Esophagus (tissue), 2 donors: ENCODE measurements at regions not wholly inside any gene's neighbourhood (a gene's known extent, or its start where the extent isn't known, plus 50 kb on each side); places are given as distances from the start of the nearest gene placed in this dataset.
"Not testable (repeated sequence)": the region's sequence is repeated elsewhere in the genome, so short reads cannot be mapped to it uniquely, and the experiment has no call there.

Source experiments
- H3K27ac ChIP-seq, 2 donors: one replicate each; pipeline ENCODE4 v1.5.1; 2013; ENCODE audit warnings: low read depth in 2 of 2, mild to moderate bottlenecking in 2 of 2, inconsistent platforms in 1 of 2, low read length in 1 of 2, moderate library complexity in 1 of 2
- H3K27me3 ChIP-seq, 2 donors: one replicate each; pipeline ENCODE4 v1.6.1; 2013; ENCODE audit warnings: low read length in 2 of 2, control low read depth in 1 of 2, mild to moderate bottlenecking in 1 of 2; ENCODE audit not compliant: insufficient read depth in 2 of 2, control insufficient read depth in 1 of 2
- H3K36me3 ChIP-seq, 2 donors: one replicate each; pipeline ENCODE4 v1.6.1; 2013; ENCODE audit warnings: low read length in 1 of 2; ENCODE audit not compliant: control insufficient read depth in 2 of 2, insufficient read depth in 2 of 2
- H3K4me1 ChIP-seq, 2 donors: one replicate each; pipeline ENCODE4 v1.6.1; 2013; ENCODE audit warnings: low read length in 1 of 2; ENCODE audit not compliant: control insufficient read depth in 2 of 2, insufficient read depth in 2 of 2
- H3K4me3 ChIP-seq, 2 donors: one replicate each; pipeline ENCODE4 v1.5.1; 2013; ENCODE audit warnings: low read length in 2 of 2, mild to moderate bottlenecking in 2 of 2, low read depth in 1 of 2, moderate library complexity in 1 of 2
- H3K9me3 ChIP-seq, 2 donors: one replicate each; pipeline ENCODE4 v1.6.1; 2013; ENCODE audit warnings: mild to moderate bottlenecking in 2 of 2, low read depth in 1 of 2, low read length in 1 of 2, moderate library complexity in 1 of 2; ENCODE audit not compliant: control insufficient read depth in 2 of 2, insufficient read depth in 1 of 2
- WGBS, 2 donors: extraction: QIAGEN DNeasy Blood & Tissue Kit; methylation state at CpG; one replicate each; pipeline ENCODE4 v1.1.7; 2013; 5-methylcytosine and 5-hydroxymethylcytosine counted together
- donor health status: healthy with polysubstance abuse.
- donor health status: Bipolar disorder and iron deficiency.

GRCh38 chr6:141981190-141981589 is 151.5 kb upstream of the GJE1 start:
- H3K4me1 ChIP-seq = no peaks in the 10 kb centered on the region
- H3K27ac ChIP-seq = no peak overlapping the region
- no peaks in the 10 kb centered on the region for H3K36me3 ChIP-seq
- H3K4me3 ChIP-seq = no peak overlapping the region
- no peaks in the 10 kb centered on the region for H3K9me3 ChIP-seq
- no peaks in the 10 kb centered on the region for H3K27me3 ChIP-seq

- Histone ChIP-seq H3K36me3 (no peaks in the 10 kb centered on the region), H3K27me3 (no peaks in the 10 kb centered on the region), H3K9me3 (no peaks in the 10 kb centered on the region), H3K4me3 (no peak overlapping the region), H3K27ac (no peak overlapping the region), H3K4me1 (no peaks in the 10 kb centered on the region)
- 77 to 79% methylated on average over 2 of the region's 2 CpGs for WGBS, 2 donors
Observed at GRCh38 chr6:141977782-141978181, 154.9 kb upstream of the GJE1 start.

GRCh38 chr6:141976994-141977393 is 155.7 kb upstream of the GJE1 start:
- no peaks in the 10 kb centered on the region for H3K9me3 ChIP-seq
- no peaks in the 10 kb centered on the region for H3K27me3 ChIP-seq
- H3K4me3 ChIP-seq = no peak overlapping the region
- H3K36me3 ChIP-seq = no peaks in the 10 kb centered on the region
- WGBS, 2 donors = 33 to 38% methylated on average over 1 of the region's 1 CpG
- no peaks in the 10 kb centered on the region for H3K4me1 ChIP-seq
- H3K27ac ChIP-seq = no peak overlapping the region

- not testable (repeated sequence) for H3K9me3 ChIP-seq, H3K4me1 ChIP-seq
- 75 to 82% methylated on average over 19 of the region's 19 CpGs for WGBS, 2 donors
Observed at GRCh38 chr6:141969768-141970415, 162.8 kb upstream of the GJE1 start.

GRCh38 chr6:141969201-141969600 is 163.5 kb upstream of the GJE1 start:
- Histone ChIP-seq H3K9me3 (no peaks in the 10 kb centered on the region), H3K4me1 (no peaks in the 10 kb centered on the region), H3K4me3 (no peak overlapping the region), H3K27ac (no peak overlapping the region), H3K36me3 (no peaks in the 10 kb centered on the region), H3K27me3 (no peaks in the 10 kb centered on the region)
- WGBS, 2 donors = 89 to 91% methylated on average over 7 of the region's 7 CpGs

More at GRCh38 chr6:141969768-141970415, 162.8 kb upstream of the GJE1 start:
- H3K4me3 ChIP-seq, H3K27me3 ChIP-seq, H3K27ac ChIP-seq, H3K36me3 ChIP-seq: not testable (repeated sequence)

GRCh38 chr6:141968632-141969031 is 164.1 kb upstream of the GJE1 start:
- no peak overlapping the region for H3K4me3 ChIP-seq
- no peaks in the 10 kb centered on the region for H3K36me3 ChIP-seq
- H3K27ac ChIP-seq = no peak overlapping the region
- no peaks in the 10 kb centered on the region for H3K4me1 ChIP-seq
- H3K27me3 ChIP-seq = no peaks in the 10 kb centered on the region
- no peaks in the 10 kb centered on the region for H3K9me3 ChIP-seq
- 76 to 82% methylated on average over 3 of the region's 3 CpGs for WGBS, 2 donors

GRCh38 chr6:141965016-141965545 is 167.6 kb upstream of the GJE1 start:
- no peaks in the 10 kb centered on the region for H3K9me3 ChIP-seq
- no peaks in the 10 kb centered on the region for H3K27me3 ChIP-seq
- WGBS, 2 donors = 54% methylated on average over 2 of the region's 2 CpGs
- no peaks in the 10 kb centered on the region for H3K36me3 ChIP-seq
- H3K27ac ChIP-seq = no peak overlapping the region
- H3K4me1 ChIP-seq = no peaks in the 10 kb centered on the region
- no peak overlapping the region for H3K4me3 ChIP-seq

- no peaks in the 10 kb centered on the region for H3K4me1 ChIP-seq
- H3K36me3 ChIP-seq = no peaks in the 10 kb centered on the region
- H3K4me3 ChIP-seq = no peak overlapping the region
- no peak overlapping the region for H3K27ac ChIP-seq
- WGBS, 2 donors = 87 to 89% methylated on average over 3 of the region's 3 CpGs
- no peaks in the 10 kb centered on the region for H3K27me3 ChIP-seq
- no peaks in the 10 kb centered on the region for H3K9me3 ChIP-seq
Observed at GRCh38 chr6:141963543-141964295, 169.0 kb upstream of the GJE1 start.

GRCh38 chr6:141957271-141957670 is 175.5 kb upstream of the GJE1 start:
- H3K4me1 ChIP-seq = no peaks in the 10 kb centered on the region
- no peaks in the 10 kb centered on the region for H3K36me3 ChIP-seq
- H3K9me3 ChIP-seq = peaks cover 3 to 5% of the 10 kb centered on the region in 2 donors
- WGBS, 2 donors = 59 to 63% methylated on average over 4 of the region's 4 CpGs
- no peak overlapping the region for H3K4me3 ChIP-seq
- no peak overlapping the region for H3K27ac ChIP-seq
- no peaks in the 10 kb centered on the region for H3K27me3 ChIP-seq

GRCh38 chr6:141956868-141957267 is 175.9 kb upstream of the GJE1 start:
- Histone ChIP-seq H3K27me3 (no peaks in the 10 kb centered on the region), H3K4me1 (no peaks in the 10 kb centered on the region), H3K36me3 (no peaks in the 10 kb centered on the region), H3K27ac (no peak overlapping the region), H3K4me3 (no peak overlapping the region), H3K9me3 (peaks cover 3 to 5% of the 10 kb centered on the region in 2 donors)
- 44 to 54% methylated on average over 1 of the region's 1 CpG for WGBS, 2 donors
